MM.1S (cell line): ENCODE measurements at regions not wholly inside any gene's neighbourhood (a gene's known extent, or its start where the extent isn't known, plus 50 kb on each side); places are given as distances from the start of the nearest gene placed in this dataset.

Experiments
- CTCF ChIP-seq: fragments of 300-600 bp; sonication (generic); IDR thresholded peaks from 2 replicates; pipeline ENCODE4 v1.5.1; 2016; ENCODE audit warnings: antibody characterized with exemption, low read length, mixed read lengths
- EZH2 ChIP-seq: fragments of 300-600 bp; sonication (generic); optimal IDR thresholded peaks from 2 replicates; pipeline ENCODE3; 2017; ENCODE audit warnings: low read depth, mild to moderate bottlenecking, antibody characterized with exemption, low read length, mixed read lengths

DNA sequence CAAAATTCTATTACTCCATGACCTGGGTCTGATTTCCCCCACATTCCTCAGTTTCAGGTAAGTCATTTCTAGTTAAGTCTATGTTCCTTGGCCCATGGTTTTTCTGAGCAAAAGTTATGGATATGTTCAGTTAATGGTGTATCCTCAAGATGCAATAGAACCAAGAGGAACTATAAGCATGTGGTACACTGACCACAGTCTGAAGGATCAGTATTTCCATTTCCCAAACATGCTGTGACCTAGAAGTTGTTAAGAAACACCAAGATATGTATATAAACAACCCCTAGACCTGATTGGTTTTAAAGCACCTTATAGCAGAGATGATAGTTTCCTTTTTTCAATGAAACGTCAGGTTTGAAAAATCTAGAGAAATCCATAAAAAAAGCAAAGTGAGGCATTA is 94.2 kb upstream of the ABCB5 start:
- TF ChIP-seq EZH2 (no peak), CTCF (no peak)
